ENCODE measurements at regions not wholly inside any gene's neighbourhood (a gene's known extent, or its start where the extent isn't known, plus 50 kb on each side); places are given as distances from the start of the nearest gene placed in this dataset.
A peak's percentile ranks its signal among the peaks of the same experiment; 100 is the strongest.

DNA sequence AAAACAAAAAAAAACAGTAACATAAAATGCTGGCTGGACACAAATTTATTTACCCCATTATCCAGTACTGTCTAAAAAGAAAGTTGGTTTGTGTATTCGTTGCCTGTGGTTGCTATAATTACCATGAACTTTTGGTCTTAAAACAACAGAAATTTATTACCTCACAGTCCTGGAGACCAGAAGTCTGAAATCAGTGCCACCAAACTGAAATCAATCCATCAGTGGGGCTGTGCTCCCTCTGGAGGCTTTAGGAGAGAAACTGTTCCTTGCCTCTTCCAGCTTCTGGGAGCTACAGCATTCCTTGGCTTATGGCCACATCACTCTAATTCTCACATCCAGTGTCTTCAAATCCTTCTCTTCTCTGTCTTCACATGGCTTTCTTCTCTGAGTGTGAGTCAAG is 79.4 kb downstream of the SNX5 start:
- TF ChIP-seq, protein P1, sequence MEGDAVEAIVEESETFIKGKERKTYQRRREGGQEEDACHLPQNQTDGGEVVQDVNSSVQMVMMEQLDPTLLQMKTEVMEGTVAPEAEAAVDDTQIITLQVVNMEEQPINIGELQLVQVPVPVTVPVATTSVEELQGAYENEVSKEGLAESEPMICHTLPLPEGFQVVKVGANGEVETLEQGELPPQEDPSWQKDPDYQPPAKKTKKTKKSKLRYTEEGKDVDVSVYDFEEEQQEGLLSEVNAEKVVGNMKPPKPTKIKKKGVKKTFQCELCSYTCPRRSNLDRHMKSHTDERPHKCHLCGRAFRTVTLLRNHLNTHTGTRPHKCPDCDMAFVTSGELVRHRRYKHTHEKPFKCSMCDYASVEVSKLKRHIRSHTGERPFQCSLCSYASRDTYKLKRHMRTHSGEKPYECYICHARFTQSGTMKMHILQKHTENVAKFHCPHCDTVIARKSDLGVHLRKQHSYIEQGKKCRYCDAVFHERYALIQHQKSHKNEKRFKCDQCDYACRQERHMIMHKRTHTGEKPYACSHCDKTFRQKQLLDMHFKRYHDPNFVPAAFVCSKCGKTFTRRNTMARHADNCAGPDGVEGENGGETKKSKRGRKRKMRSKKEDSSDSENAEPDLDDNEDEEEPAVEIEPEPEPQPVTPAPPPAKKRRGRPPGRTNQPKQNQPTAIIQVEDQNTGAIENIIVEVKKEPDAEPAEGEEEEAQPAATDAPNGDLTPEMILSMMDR (IDR thresholded peaks at IDR 0.05), result peak in 3 of 6 experiments; percentile 19 to 33 (median 21)
- no peak for TF ChIP-seq POLR2A (IDR thresholded peaks at IDR 0.05)
